ENCODE measurements at regions not wholly inside any gene's neighbourhood (a gene's known extent, or its start where the extent isn't known, plus 50 kb on each side); places are given as distances from the start of the nearest gene placed in this dataset.

DNA sequence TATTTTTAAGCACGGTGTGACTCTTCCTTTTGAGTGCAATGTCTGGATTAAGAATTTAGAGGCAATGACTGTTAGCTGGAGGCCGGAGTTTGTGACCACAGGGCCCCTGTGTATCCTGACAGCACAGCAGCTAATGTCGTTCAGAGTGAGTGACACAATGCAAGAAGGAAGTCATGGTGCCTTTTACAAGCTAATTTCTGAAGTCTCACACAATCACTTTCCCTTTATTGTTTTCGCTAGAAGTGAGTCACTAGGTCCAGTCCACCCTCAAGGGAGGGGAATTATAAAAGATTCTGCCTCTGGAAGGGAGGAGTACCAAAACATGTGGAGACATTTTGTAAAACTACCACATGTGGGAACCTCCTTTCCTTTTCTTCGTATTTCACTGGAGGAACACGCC lies 185.5 kb upstream of the FGF10 start:
- TF ChIP-seq, protein P1, sequence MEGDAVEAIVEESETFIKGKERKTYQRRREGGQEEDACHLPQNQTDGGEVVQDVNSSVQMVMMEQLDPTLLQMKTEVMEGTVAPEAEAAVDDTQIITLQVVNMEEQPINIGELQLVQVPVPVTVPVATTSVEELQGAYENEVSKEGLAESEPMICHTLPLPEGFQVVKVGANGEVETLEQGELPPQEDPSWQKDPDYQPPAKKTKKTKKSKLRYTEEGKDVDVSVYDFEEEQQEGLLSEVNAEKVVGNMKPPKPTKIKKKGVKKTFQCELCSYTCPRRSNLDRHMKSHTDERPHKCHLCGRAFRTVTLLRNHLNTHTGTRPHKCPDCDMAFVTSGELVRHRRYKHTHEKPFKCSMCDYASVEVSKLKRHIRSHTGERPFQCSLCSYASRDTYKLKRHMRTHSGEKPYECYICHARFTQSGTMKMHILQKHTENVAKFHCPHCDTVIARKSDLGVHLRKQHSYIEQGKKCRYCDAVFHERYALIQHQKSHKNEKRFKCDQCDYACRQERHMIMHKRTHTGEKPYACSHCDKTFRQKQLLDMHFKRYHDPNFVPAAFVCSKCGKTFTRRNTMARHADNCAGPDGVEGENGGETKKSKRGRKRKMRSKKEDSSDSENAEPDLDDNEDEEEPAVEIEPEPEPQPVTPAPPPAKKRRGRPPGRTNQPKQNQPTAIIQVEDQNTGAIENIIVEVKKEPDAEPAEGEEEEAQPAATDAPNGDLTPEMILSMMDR (IDR thresholded peaks at IDR 0.05; ENCODE audit: unreplicated experiment), result no peak
- H3K9me3 Mint-ChIP-seq (ENCODE audit: low read depth, unreplicated experiment), result peaks cover 7% of the 10 kb centered on the region
- no peak overlapping the region for H3K4me3 Mint-ChIP-seq (ENCODE audit: low read depth, unreplicated experiment)
- H3K27ac Mint-ChIP-seq (ENCODE audit: unreplicated experiment), result no peak overlapping the region
- no peak for DNase-seq
- no peaks in the 10 kb centered on the region for H3K4me1 Mint-ChIP-seq (ENCODE audit: low read depth, unreplicated experiment)
- H3K27me3 Mint-ChIP-seq (ENCODE audit: unreplicated experiment), result no peaks in the 10 kb centered on the region
- CTCF ChIA-PET, result no interaction called here
- intact Hi-C loops (cut with micrococcal nuclease; ENCODE audit: unreplicated experiment), result no loop called here
- H3K36me3 Mint-ChIP-seq (ENCODE audit: insufficient read depth, unreplicated experiment), result no peaks in the 10 kb centered on the region
- no TSS peak for BruUV-seq (replicated peaks)

DNA sequence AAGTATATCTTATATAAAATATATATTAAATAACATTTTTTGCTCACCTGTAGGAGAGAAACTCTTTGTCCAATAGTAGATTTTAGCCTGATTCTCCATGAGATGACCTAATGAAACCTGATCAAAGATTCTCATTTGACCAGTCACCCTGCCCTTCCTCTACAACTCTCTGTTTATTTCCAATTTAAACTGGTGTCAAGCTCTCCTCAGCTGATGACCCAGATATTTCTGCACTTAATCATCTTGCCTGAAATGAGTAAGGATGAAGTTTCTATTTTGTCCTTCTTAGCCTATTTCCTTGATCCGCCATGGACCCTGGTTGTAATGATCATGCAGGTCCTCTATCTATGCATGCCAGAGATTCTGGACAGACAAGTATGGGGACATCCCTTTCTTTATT lies 179.3 kb upstream of the FGF10 start:
- Mint-ChIP-seq H3K9me3 (ENCODE audit: low read depth, unreplicated experiment) (peaks cover 4% of the 10 kb centered on the region), H3K27ac (ENCODE audit: unreplicated experiment) (no peak overlapping the region), H3K4me3 (ENCODE audit: low read depth, unreplicated experiment) (no peak overlapping the region), H3K36me3 (ENCODE audit: insufficient read depth, unreplicated experiment) (no peaks in the 10 kb centered on the region), H3K4me1 (ENCODE audit: low read depth, unreplicated experiment) (no peaks in the 10 kb centered on the region), H3K27me3 (ENCODE audit: unreplicated experiment) (no peaks in the 10 kb centered on the region)
- no TSS peak for BruUV-seq (replicated peaks)
- intact Hi-C loops (cut with micrococcal nuclease; ENCODE audit: unreplicated experiment), result no loop called here
- TF ChIP-seq, protein P1 (IDR thresholded peaks at IDR 0.05; ENCODE audit: unreplicated experiment), result no peak
- no peak for DNase-seq
- CTCF ChIA-PET, result no interaction called here

DNA sequence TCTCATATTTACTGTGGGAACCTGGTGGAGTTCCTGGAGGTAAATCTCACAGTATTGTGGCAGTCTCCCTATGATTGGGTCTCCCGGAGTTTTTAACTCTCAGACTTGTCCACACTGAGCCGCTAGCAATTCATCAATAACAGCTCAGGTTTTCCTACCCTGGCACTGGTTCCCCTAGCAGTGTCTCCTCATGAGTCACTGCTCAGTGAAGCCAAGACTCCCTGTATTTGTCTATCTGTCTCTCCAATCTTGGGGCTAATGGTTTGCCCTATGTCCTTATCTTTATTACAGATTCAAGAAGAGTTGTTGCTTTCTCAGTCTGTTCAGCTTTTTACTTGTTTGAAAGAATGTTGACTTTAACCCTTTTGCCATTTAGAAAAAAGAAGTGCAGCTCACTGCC lies 176.7 kb upstream of the FGF10 start:
- no peaks in the 10 kb centered on the region for H3K36me3 Mint-ChIP-seq (ENCODE audit: insufficient read depth, unreplicated experiment)
- no peak for DNase-seq
- no peaks in the 10 kb centered on the region for H3K27me3 Mint-ChIP-seq (ENCODE audit: unreplicated experiment)
- BruUV-seq (replicated peaks), result no TSS peak
- peaks cover 2% of the 10 kb centered on the region for H3K9me3 Mint-ChIP-seq (ENCODE audit: low read depth, unreplicated experiment)
- no peak overlapping the region for H3K27ac Mint-ChIP-seq (ENCODE audit: unreplicated experiment)
- H3K4me3 Mint-ChIP-seq (ENCODE audit: low read depth, unreplicated experiment), result no peak overlapping the region
- intact Hi-C loops (cut with micrococcal nuclease; ENCODE audit: unreplicated experiment), result no loop called here
- TF ChIP-seq, protein P1 (IDR thresholded peaks at IDR 0.05; ENCODE audit: unreplicated experiment), result no peak
- CTCF ChIA-PET, result no interaction called here
- no peaks in the 10 kb centered on the region for H3K4me1 Mint-ChIP-seq (ENCODE audit: low read depth, unreplicated experiment)

DNA sequence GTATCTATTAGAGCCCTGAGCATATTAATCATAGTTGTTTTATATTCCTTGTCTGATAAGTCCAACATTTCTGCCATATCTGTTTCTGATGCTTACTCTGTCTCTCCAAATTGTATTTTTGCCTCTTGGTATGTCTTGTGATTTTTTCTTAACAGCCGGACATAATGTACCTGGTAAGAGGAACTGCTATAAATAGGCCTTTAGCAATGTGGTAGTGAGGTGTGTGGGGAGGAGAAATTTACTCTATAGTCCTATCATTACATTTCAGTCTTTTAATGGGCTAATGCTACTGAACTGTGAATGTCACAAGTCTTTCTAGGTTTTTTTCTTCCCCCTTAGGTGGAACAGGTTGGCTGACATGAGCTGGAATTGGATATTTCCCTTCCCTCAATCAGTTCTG lies 176.1 kb upstream of the FGF10 start:
- Mint-ChIP-seq H3K27me3 (ENCODE audit: unreplicated experiment) (no peaks in the 10 kb centered on the region), H3K36me3 (ENCODE audit: insufficient read depth, unreplicated experiment) (no peaks in the 10 kb centered on the region), H3K9me3 (ENCODE audit: low read depth, unreplicated experiment) (peaks cover 2% of the 10 kb centered on the region), H3K27ac (ENCODE audit: unreplicated experiment) (no peak overlapping the region), H3K4me3 (ENCODE audit: low read depth, unreplicated experiment) (no peak overlapping the region), H3K4me1 (ENCODE audit: low read depth, unreplicated experiment) (no peaks in the 10 kb centered on the region)
- BruUV-seq (replicated peaks), result no TSS peak
- DNase-seq, result no peak
- intact Hi-C loops (cut with micrococcal nuclease; ENCODE audit: unreplicated experiment), result no loop called here
- CTCF ChIA-PET, result no interaction called here
- TF ChIP-seq, protein P1 (IDR thresholded peaks at IDR 0.05; ENCODE audit: unreplicated experiment), result no peak

DNA sequence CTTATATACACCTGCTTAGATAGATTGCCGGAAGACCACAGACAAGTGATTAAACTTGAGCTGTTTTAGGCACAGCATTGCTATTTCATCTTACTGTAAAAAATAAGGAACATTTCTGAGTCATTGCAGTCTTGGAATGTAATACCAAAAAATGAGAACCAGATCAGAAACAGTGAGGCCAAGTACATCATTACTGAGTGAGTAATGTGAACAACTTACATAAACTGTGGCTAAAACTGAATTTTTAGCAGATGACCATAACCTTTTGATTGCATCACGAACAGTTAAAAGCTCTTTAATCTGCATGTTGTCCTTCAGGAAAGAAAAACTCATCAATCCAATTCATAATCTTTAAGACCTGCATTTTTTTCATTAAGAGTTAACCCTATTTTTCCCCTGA lies 157.1 kb upstream of the FGF10 start:
- CTCF ChIA-PET, result interaction anchor here (0.6 kb wide), 1 partner anchor 933 kb away, joined by 3 read pairs; no protein-coding TSS in a partner anchor
- Mint-ChIP-seq H3K9me3 (ENCODE audit: low read depth, unreplicated experiment) (no peaks in the 10 kb centered on the region), H3K4me3 (ENCODE audit: low read depth, unreplicated experiment) (no peak overlapping the region), H3K4me1 (ENCODE audit: low read depth, unreplicated experiment) (no peaks in the 10 kb centered on the region), H3K27ac (ENCODE audit: unreplicated experiment) (no peak overlapping the region), H3K36me3 (ENCODE audit: insufficient read depth, unreplicated experiment) (no peaks in the 10 kb centered on the region), H3K27me3 (ENCODE audit: unreplicated experiment) (no peaks in the 10 kb centered on the region)
- no TSS peak for BruUV-seq (replicated peaks)
- TF ChIP-seq, protein P1 (IDR thresholded peaks at IDR 0.05; ENCODE audit: unreplicated experiment), result no peak
- intact Hi-C loops (cut with micrococcal nuclease; ENCODE audit: unreplicated experiment), result no loop called here
- no peak for DNase-seq
